Testis (tissue), 2 donors: ENCODE measurements at regions not wholly inside any gene's neighbourhood (a gene's known extent, or its start where the extent isn't known, plus 50 kb on each side); places are given as distances from the start of the nearest gene placed in this dataset.

Experiments
- DNase-seq: peaks from one replicate; pipeline ENCODE4 v3.0.0-alpha.2; 2019
- H3K27ac ChIP-seq, 2 donors: fragments of 200-600 bp; sonication (generic); one replicate each; pipeline ENCODE4 v1.5.1; 2019
- H3K27me3 ChIP-seq: fragments of 200-600 bp; sonication (generic); one replicate; pipeline ENCODE4 v1.5.1; 2019
- H3K36me3 ChIP-seq: fragments of 200-600 bp; sonication (generic); one replicate; pipeline ENCODE4 v1.5.1; 2017; ENCODE audit warnings: low read depth; ENCODE audit errors: missing control alignments
- H3K4me1 ChIP-seq: fragments of 200-600 bp; sonication (generic); one replicate; pipeline ENCODE4 v1.5.1; 2019
- H3K4me3 ChIP-seq, 2 donors: fragments of 200-600 bp; sonication (generic); one replicate each; pipeline ENCODE4 v1.5.1; 2017 to 2019
- H3K9me3 ChIP-seq: fragments of 200-600 bp; sonication (generic); one replicate; pipeline ENCODE4 v1.5.1; 2017
- POLR2A ChIP-seq: fragments of 450-650 bp; IDR thresholded peaks from one replicate; pipeline ENCODE4 v1.6.1; 2017; ENCODE audit warnings: antibody characterized with exemption, mild to moderate bottlenecking, moderate library complexity
- WGBS, 2 donors: methylation state at CpG; one replicate each; pipeline ENCODE4 v1.1.5; 2018; 5-methylcytosine and 5-hydroxymethylcytosine counted together
- intact Hi-C: fragments of 100-400 bp; cut with DNase I; formaldehyde crosslinking; loops from one replicate; pipeline ENCODE4 v1.15.1; 2023; ENCODE audit warnings: low total_unique reads
- TF ChIP-seq, protein P1 (sequence below), 3 experiments: fragments of 450-650 bp in 2 of 3; fragments of 200-600 bp in 1 of 3; sonication (generic) in 1 of 3; IDR thresholded peaks; one replicate each; pipeline ENCODE4 v1.5.1; 2016 to 2019; ENCODE audit warnings: antibody characterized with exemption in 3 of 3, mild to moderate bottlenecking in 2 of 3, moderate library complexity in 1 of 3

DNA sequence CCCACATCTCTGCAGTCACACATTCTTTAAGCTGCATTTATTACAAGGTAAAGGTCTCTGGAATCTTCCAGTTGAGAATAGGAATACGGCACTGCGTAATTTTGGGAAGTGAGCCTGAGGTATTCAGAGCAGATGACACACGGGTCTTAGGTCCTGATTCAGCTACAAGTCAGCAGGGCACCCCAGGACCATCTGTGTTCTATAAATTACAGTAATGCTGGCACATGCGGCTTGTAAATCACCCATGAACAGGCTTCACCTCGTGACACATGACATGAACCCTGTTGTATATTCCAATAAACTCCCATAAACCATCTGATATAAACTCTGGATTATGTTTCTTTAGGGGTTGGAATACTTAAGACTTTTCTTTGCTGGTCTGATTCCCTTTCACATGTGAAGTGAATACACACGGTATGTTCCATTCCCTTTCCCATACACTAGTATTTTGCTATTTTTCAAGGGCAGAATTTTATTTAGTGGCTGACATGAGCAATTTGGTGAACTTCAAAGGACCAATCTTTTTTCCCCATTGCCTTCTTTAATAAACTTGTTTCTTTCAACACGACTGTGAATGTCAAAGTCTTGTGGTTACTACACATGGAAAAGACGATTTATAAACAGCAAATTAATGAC lies 298.6 kb downstream of the MEIS1 start:
- H3K4me3 ChIP-seq = no peak overlapping the region

DNA sequence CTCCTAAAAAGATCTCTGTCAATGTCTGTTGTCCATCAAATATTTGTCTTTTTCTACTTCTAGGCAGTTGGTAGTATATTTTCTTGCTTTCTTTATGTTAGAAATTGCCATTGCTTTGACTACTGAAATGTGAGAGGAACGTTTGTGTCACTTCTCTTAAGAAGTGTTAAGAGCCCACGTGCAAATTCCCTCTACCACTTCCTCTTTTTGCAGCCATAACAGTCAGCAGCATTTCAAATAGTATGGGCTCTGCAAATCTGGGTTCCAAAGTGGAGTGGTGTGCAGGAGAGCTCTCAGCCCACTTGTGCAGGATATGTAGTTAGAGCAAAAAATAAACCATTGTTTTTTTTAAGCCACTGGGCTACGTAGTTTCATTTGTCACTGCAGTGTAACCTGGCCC lies 314.0 kb downstream of the MEIS1 start:
- no peak overlapping the region for H3K27ac ChIP-seq
- 77 to 83% methylated on average over 3 of the region's 3 CpGs for WGBS, 2 donors
- H3K9me3 ChIP-seq = no peaks in the 10 kb centered on the region
- H3K36me3 ChIP-seq = no peaks in the 10 kb centered on the region
- TF ChIP-seq, protein P1, sequence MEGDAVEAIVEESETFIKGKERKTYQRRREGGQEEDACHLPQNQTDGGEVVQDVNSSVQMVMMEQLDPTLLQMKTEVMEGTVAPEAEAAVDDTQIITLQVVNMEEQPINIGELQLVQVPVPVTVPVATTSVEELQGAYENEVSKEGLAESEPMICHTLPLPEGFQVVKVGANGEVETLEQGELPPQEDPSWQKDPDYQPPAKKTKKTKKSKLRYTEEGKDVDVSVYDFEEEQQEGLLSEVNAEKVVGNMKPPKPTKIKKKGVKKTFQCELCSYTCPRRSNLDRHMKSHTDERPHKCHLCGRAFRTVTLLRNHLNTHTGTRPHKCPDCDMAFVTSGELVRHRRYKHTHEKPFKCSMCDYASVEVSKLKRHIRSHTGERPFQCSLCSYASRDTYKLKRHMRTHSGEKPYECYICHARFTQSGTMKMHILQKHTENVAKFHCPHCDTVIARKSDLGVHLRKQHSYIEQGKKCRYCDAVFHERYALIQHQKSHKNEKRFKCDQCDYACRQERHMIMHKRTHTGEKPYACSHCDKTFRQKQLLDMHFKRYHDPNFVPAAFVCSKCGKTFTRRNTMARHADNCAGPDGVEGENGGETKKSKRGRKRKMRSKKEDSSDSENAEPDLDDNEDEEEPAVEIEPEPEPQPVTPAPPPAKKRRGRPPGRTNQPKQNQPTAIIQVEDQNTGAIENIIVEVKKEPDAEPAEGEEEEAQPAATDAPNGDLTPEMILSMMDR (IDR thresholded peaks at IDR 0.05) = no peak
- no peak for TF ChIP-seq POLR2A
- no peak overlapping the region for H3K4me3 ChIP-seq
- no peaks in the 10 kb centered on the region for H3K27me3 ChIP-seq
- H3K4me1 ChIP-seq = peaks cover 4% of the 10 kb centered on the region
- intact Hi-C loops = no loop called here
- DNase-seq = no peak

More for the DNA sequence above, 298.6 kb downstream of the MEIS1 start:
- H3K27me3 ChIP-seq = no peaks in the 10 kb centered on the region
- no peaks in the 10 kb centered on the region for H3K9me3 ChIP-seq
- TF ChIP-seq POLR2A = no peak
- TF ChIP-seq, protein P1 (IDR thresholded peaks at IDR 0.05) = no peak
- no peak for DNase-seq
- no peaks in the 10 kb centered on the region for H3K36me3 ChIP-seq
- intact Hi-C loops = no loop called here
- 67 to 68% methylated on average over 8 of the region's 8 CpGs for WGBS, 2 donors
- no peaks in the 10 kb centered on the region for H3K4me1 ChIP-seq
- H3K27ac ChIP-seq = no peak overlapping the region

DNA sequence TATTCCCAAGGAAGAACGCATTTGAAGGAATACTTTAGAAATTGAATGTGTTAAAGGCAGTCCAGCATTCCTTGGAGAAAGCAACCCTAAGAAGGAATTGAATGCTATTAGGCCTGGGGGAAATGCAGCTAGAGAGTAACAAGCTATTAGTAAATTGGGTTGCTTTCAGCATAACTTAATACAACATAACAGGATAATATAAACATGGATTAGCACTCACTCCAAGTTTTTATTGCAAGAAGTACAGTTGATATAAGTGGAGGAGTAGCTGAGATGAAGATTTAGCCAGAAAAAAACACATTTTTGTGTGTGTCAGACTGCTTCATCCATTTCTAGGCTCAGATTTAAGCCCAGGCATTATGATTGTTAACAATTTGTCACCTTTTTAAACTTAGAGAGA lies 314.6 kb downstream of the MEIS1 start:
- no peak for TF ChIP-seq POLR2A
- TF ChIP-seq, protein P1 (IDR thresholded peaks at IDR 0.05) = no peak
- intact Hi-C loops = no loop called here
- H3K36me3 ChIP-seq = no peaks in the 10 kb centered on the region
- DNase-seq = no peak
- 77 to 86% methylated on average over 1 of the region's 1 CpG for WGBS, 2 donors
- H3K9me3 ChIP-seq = no peaks in the 10 kb centered on the region
- no peak overlapping the region for H3K27ac ChIP-seq
- H3K27me3 ChIP-seq = no peaks in the 10 kb centered on the region
- no peak overlapping the region for H3K4me3 ChIP-seq
- peaks cover 4% of the 10 kb centered on the region for H3K4me1 ChIP-seq

DNA sequence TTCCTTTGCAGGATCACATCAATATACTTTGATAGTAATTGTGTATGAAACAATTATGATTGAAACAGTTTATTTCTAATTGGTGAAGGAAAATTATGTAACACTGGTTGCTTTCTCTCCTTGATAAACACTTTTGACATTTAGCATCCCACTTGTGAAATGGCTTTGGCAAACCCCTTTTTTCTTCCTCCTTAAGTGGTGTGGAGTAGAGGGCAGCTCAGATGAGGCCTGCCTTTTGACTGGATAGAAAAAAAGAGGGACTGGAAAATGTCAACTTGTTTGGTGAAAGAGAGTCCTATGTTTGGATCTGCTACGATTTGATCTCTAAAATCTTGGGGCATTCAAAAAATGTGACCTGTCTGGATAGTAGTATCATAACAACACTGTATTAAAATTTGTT lies 318.3 kb downstream of the MEIS1 start:
- intact Hi-C loops = no loop called here
- no peaks in the 10 kb centered on the region for H3K36me3 ChIP-seq
- peaks cover 4% of the 10 kb centered on the region for H3K4me1 ChIP-seq
- H3K27me3 ChIP-seq = no peaks in the 10 kb centered on the region
- no peak for DNase-seq
- no peaks in the 10 kb centered on the region for H3K9me3 ChIP-seq
- no peak overlapping the region for H3K27ac ChIP-seq
- TF ChIP-seq, protein P1 (IDR thresholded peaks at IDR 0.05) = no peak
- TF ChIP-seq POLR2A = no peak
- WGBS, 2 donors = 59% methylated on average over 1 of the region's 1 CpG
- no peak overlapping the region for H3K4me3 ChIP-seq

DNA sequence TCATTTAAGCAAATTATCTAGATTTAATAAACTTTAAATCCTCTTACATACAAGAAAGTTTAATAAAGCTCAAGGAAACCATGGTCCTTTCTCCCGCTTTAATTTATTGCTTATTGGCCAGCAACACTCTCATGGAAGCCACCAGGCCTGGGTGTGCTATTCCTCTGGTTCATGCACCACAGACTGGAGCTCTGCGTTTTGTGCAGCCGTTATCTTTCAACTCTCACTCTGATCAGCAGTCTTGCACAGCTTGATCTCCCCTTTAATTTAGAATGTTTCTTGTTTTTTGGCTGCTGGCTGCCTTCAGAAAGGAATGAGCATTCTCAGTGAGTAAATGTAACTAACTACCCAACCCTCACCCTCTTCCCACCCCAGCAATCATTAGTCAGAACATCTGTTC lies 318.7 kb downstream of the MEIS1 start:
- H3K27me3 ChIP-seq = no peaks in the 10 kb centered on the region
- H3K9me3 ChIP-seq = no peaks in the 10 kb centered on the region
- no peak for TF ChIP-seq POLR2A
- TF ChIP-seq, protein P1 (IDR thresholded peaks at IDR 0.05) = no peak
- no peak overlapping the region for H3K27ac ChIP-seq
- H3K36me3 ChIP-seq = no peaks in the 10 kb centered on the region
- no peak overlapping the region for H3K4me3 ChIP-seq
- WGBS, 2 donors = 57% methylated on average over 3 of the region's 3 CpGs
- H3K4me1 ChIP-seq = peaks cover 4% of the 10 kb centered on the region
- DNase-seq = no peak
- intact Hi-C loops = no loop called here
